Prostate gland (tissue), 2 donors: ENCODE measurements at regions not wholly inside any gene's neighbourhood (a gene's known extent, or its start where the extent isn't known, plus 50 kb on each side); places are given as distances from the start of the nearest gene placed in this dataset.

ENCODE experiments used
- DNase-seq: peaks from one replicate; pipeline ENCODE4 v3.0.0-alpha.2; 2019; ENCODE audit warnings: low spot score
- H3K27ac ChIP-seq, 2 donors: fragments of 200-600 bp; sonication (generic); 2 replicates each; pipeline ENCODE4 v1.5.1; 2017 to 2019
- H3K27me3 ChIP-seq: fragments of 200-600 bp; sonication (generic); replicated peaks from 2 replicates; pipeline ENCODE4 v1.5.1; 2019; ENCODE audit not compliant: insufficient read depth
- H3K36me3 ChIP-seq, 2 donors: fragments of 200-600 bp; sonication (generic); 1 replicate in 1 of 2; 2 replicates in 1 of 2; pipeline versions ENCODE4 v1.5.1 to v1.8.1; 2017 to 2019
- H3K4me1 ChIP-seq: fragments of 200-600 bp; sonication (generic); replicated peaks from 2 replicates; pipeline ENCODE4 v1.5.1; 2019
- H3K4me3 ChIP-seq, 2 donors: fragments of 200-600 bp; sonication (generic); 2 replicates each; pipeline ENCODE4 v1.5.1; 2017 to 2019
- H3K9me3 ChIP-seq: fragments of 200-600 bp; sonication (generic); 2 replicates; pipeline ENCODE4 v1.5.1; 2017
- POLR2A ChIP-seq: fragments of 450-650 bp; IDR thresholded peaks from one replicate; pipeline ENCODE4 v1.6.1; 2016; ENCODE audit warnings: antibody characterized with exemption, mild to moderate bottlenecking
- POLR2AphosphoS5 ChIP-seq: sonication (generic); formaldehyde crosslinking; IDR thresholded peaks from one replicate; pipeline ENCODE4 v1.6.1; 2017; ENCODE audit warnings: antibody characterized with exemption
- WGBS: methylation state at CpG from one replicate; pipeline ENCODE4 v1.1.5; 2018; 5-methylcytosine and 5-hydroxymethylcytosine counted together
- intact Hi-C: fragments of 100-400 bp; cut with DNase I; formaldehyde crosslinking; loops from one replicate; pipeline ENCODE4 v1.14.2; 2022
- TF ChIP-seq, protein P1 (sequence below), 4 experiments: fragments of 200-600 bp in 2 of 4; fragments of 450-650 bp in 2 of 4; sonication (generic) in 2 of 4; IDR thresholded peaks; 1 replicate in 3 of 4; 2 replicates in 1 of 4; pipeline ENCODE4 v1.5.1; 2016 to 2019; ENCODE audit warnings: antibody characterized with exemption in 4 of 4, mild to moderate bottlenecking in 2 of 4, moderate library complexity in 2 of 4

DNA sequence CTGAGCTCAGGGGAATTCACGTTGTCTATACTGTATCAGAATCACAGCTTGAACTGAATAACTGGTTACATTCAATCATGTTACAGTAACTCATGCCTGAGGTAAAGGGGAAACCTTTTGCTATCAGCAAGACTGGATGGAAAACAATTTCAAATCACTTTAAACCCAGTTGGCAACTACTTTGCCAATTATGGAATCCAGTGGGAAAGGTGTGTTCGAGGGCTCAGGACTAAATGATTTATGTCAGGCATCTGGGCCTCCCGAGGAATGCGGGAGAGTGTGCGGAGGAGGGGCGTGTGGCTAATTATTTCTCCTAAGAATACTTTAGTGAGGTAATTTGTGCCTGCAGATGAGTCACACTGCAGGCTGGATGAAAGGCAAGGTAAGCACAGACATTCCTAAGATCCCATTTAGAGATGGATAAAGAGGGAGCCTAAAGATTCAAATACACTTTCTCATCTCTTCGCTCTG is 100.1 kb downstream of the HRH4 start:
- DNase-seq: no peak
- intact Hi-C loops: loop anchor here (10.0 kb wide), 1 partner anchor 46 kb away; no protein-coding TSS in a partner anchor
- 21% methylated on average over 7 of the region's 7 CpGs for WGBS

DNA sequence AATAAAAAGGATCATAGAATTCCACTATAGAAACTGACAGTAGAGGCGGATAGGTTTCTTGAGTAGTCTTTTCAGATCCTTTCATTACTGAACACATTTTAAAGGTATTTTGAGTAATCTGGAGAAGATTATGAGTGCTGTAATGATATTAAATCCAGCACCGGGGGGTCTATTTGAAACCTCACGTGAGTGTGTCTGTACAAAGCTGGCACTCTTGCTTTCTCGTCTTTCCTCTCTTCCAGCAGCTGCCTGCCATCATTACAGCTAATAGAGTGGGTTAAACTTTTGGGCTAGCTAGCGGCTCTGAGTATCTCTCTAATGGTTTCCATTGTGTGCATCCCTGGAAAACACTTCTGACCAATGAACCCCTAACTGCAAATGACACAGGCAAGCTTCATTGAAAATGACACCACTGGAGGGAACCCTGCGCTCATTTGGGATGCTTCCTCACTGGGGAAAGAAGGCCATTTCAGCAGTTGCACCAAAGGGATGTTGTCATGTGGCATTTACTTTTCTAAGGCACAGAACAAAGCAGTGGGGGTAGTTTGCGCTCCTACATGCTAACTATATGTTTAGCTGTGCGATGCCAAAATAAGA is 101.0 kb downstream of the HRH4 start:
- Histone ChIP-seq H3K9me3 (no peaks in the 10 kb centered on the region), H3K36me3 (no peaks in the 10 kb centered on the region), H3K4me1 (no peaks in the 10 kb centered on the region), H3K4me3 (no peak overlapping the region), H3K27me3 (no peaks in the 10 kb centered on the region), H3K27ac (no peak overlapping the region)
- TF ChIP-seq POLR2AphosphoS5 (no peak), POLR2A (no peak)
- TF ChIP-seq, protein P1, sequence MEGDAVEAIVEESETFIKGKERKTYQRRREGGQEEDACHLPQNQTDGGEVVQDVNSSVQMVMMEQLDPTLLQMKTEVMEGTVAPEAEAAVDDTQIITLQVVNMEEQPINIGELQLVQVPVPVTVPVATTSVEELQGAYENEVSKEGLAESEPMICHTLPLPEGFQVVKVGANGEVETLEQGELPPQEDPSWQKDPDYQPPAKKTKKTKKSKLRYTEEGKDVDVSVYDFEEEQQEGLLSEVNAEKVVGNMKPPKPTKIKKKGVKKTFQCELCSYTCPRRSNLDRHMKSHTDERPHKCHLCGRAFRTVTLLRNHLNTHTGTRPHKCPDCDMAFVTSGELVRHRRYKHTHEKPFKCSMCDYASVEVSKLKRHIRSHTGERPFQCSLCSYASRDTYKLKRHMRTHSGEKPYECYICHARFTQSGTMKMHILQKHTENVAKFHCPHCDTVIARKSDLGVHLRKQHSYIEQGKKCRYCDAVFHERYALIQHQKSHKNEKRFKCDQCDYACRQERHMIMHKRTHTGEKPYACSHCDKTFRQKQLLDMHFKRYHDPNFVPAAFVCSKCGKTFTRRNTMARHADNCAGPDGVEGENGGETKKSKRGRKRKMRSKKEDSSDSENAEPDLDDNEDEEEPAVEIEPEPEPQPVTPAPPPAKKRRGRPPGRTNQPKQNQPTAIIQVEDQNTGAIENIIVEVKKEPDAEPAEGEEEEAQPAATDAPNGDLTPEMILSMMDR (IDR thresholded peaks at IDR 0.05): no peak
- intact Hi-C loops: loop anchor here (10.0 kb wide), 1 partner anchor 47 kb away; no protein-coding TSS in a partner anchor
- 72% methylated on average over 8 of the region's 8 CpGs for WGBS
- DNase-seq: no peak

More for the DNA sequence above, 100.1 kb downstream of the HRH4 start:
- TF ChIP-seq POLR2A (no peak), POLR2AphosphoS5 (no peak)
- TF ChIP-seq, protein P1 (IDR thresholded peaks at IDR 0.05): no peak
- H3K27me3 ChIP-seq: no peaks in the 10 kb centered on the region
- H3K4me3 ChIP-seq: no peak overlapping the region
- no peak overlapping the region for H3K27ac ChIP-seq
- no peaks in the 10 kb centered on the region for H3K36me3 ChIP-seq
- no peaks in the 10 kb centered on the region for H3K4me1 ChIP-seq
- H3K9me3 ChIP-seq: no peaks in the 10 kb centered on the region

DNA sequence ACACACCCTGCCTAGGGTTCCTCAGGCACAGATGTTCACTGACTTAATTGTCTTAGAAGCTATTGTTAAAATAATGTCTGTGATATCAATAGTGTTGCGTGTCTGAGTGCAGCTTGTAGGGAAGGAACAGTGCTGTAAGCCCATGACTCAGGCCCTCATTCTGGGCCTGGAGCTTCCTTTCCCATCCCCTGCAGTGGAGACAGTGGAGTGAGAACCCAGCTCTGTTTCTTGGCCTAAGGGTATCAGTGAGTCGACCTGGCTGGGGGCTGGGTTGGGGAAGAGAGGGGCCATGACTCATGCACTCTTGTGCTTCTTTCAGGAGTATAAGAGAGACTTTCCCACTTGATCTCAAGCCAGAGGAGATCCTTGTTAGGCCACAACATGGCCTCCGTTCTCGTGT is 106.8 kb downstream of the HRH4 start:
- H3K4me1 ChIP-seq: no peaks in the 10 kb centered on the region
- H3K27me3 ChIP-seq: no peaks in the 10 kb centered on the region
- H3K27ac ChIP-seq: no peak overlapping the region
- H3K4me3 ChIP-seq: no peak overlapping the region
- H3K36me3 ChIP-seq: no peaks in the 10 kb centered on the region
- 88% methylated on average over 4 of the region's 4 CpGs for WGBS
- TF ChIP-seq POLR2A (no peak), POLR2AphosphoS5 (no peak)
- TF ChIP-seq, protein P1 (IDR thresholded peaks at IDR 0.05): no peak
- H3K9me3 ChIP-seq: no peaks in the 10 kb centered on the region
- intact Hi-C loops: loop anchor here (10.0 kb wide), 1 partner anchor 52 kb away; no protein-coding TSS in a partner anchor
- no peak for DNase-seq

GRCh38 chr18:24570716-24571115 is 110.3 kb downstream of the HRH4 start:
- Histone ChIP-seq H3K36me3 (no peaks in the 10 kb centered on the region), H3K4me1 (no peaks in the 10 kb centered on the region), H3K9me3 (no peaks in the 10 kb centered on the region), H3K27me3 (no peaks in the 10 kb centered on the region), H3K27ac (no peak overlapping the region), H3K4me3 (no peak overlapping the region)
- no peak for DNase-seq
- 87% methylated on average over 4 of the region's 4 CpGs for WGBS
- TF ChIP-seq POLR2A: no peak
- no peak for TF ChIP-seq POLR2AphosphoS5
- TF ChIP-seq, protein P1 (IDR thresholded peaks at IDR 0.05): no peak
- intact Hi-C loops: no loop called here

- Histone ChIP-seq H3K27me3 (no peaks in the 10 kb centered on the region), H3K27ac (no peak overlapping the region), H3K4me3 (no peak overlapping the region), H3K4me1 (no peaks in the 10 kb centered on the region), H3K36me3 (no peaks in the 10 kb centered on the region), H3K9me3 (no peaks in the 10 kb centered on the region)
- DNase-seq: no peak
- intact Hi-C loops: no loop called here
- TF ChIP-seq POLR2A: no peak
- no peak for TF ChIP-seq POLR2AphosphoS5
- TF ChIP-seq, protein P1 (IDR thresholded peaks at IDR 0.05): no peak
- 74% methylated on average over 5 of the region's 5 CpGs for WGBS
Observed at GRCh38 chr18:24582771-24583170, 122.3 kb downstream of the HRH4 start.
